ENCODE measurements at regions not wholly inside any gene's neighbourhood (a gene's known extent, or its start where the extent isn't known, plus 50 kb on each side); places are given as distances from the start of the nearest gene placed in this dataset.

GRCh38 chr22:47270463-47271135 lies 508.1 kb downstream of the TBC1D22A start:
- no peak for TF ChIP-seq CTCF (IDR thresholded peaks at IDR 0.05)
- TF ChIP-seq POLR2A (IDR thresholded peaks at IDR 0.05), result no peak

All from esophagus squamous epithelium (tissue), 4 donors.